ENCODE measurements at regions not wholly inside any gene's neighbourhood (a gene's known extent, or its start where the extent isn't known, plus 50 kb on each side); places are given as distances from the start of the nearest gene placed in this dataset.

DNA sequence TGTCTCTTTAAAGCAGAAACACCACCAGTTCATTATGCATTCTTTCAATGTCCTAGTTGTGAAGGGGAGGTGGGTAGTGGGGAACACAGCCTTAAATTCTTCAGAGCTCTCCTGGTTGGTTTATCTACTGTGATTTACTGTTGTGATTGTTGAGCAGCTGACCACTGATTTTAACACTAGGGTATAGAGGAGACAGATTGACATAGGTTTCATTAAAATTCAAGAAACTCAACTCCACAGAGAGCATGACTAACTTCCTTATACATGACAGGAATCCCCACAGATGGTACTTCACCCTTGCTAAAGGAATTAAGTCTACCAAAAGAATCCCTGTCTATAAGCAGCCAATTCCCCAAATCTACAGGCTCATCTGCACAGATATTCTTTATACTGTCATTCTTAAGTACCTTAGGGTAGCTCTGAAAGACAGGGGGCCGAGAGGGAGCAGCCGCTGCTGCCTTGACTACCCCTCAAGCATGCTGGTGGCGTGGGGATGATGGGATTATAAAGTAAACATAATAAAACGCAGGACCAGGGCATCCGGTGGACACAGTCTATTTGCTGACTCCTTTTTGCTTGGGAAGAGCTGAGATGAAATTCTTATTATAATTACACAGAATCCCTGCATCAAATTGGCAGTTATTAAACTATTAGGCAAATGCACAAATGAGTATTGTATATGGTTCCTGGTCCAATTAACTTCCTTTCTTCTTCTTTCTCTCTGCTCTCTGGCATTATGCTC is 1377.6 kb upstream of the PIK3C3 start:
- DNase-seq (ENCODE audit: low read depth): no peak
- H3K4me3 ChIP-seq (ENCODE audit: low read depth, low read length): no peak overlapping the region

GRCh38 chr18:40576507-40577115 is 1378.4 kb upstream of the PIK3C3 start:
- TF ChIP-seq POLR2A (IDR thresholded peaks at IDR 0.05; ENCODE audit: extremely low read depth, insufficient read length) (no peak), MYC (IDR thresholded peaks at IDR 0.05; ENCODE audit: low read depth, low read length) (no peak), CTCF (IDR thresholded peaks at IDR 0.05; ENCODE audit: low read depth, low read length) (no peak)
- TF ChIP-seq, protein P1, sequence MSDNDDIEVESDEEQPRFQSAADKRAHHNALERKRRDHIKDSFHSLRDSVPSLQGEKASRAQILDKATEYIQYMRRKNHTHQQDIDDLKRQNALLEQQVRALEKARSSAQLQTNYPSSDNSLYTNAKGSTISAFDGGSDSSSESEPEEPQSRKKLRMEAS (IDR thresholded peaks at IDR 0.05; ENCODE audit: low read depth, low read length): no peak
- no peak for DNase-seq (ENCODE audit: low read depth)
- no peak overlapping the region for H3K4me3 ChIP-seq (ENCODE audit: low read depth, low read length)

More for the DNA sequence above, 1377.6 kb upstream of the PIK3C3 start:
- TF ChIP-seq MYC (IDR thresholded peaks at IDR 0.05; ENCODE audit: low read depth, low read length): no peak
- TF ChIP-seq, protein P1 (IDR thresholded peaks at IDR 0.05; ENCODE audit: low read depth, low read length): no peak
- no peak for TF ChIP-seq CTCF (IDR thresholded peaks at IDR 0.05; ENCODE audit: low read depth, low read length)
- TF ChIP-seq POLR2A (IDR thresholded peaks at IDR 0.05; ENCODE audit: extremely low read depth, insufficient read length): no peak

- TF ChIP-seq, protein P1 (IDR thresholded peaks at IDR 0.05; ENCODE audit: low read depth, low read length): no peak
- TF ChIP-seq CTCF (IDR thresholded peaks at IDR 0.05; ENCODE audit: low read depth, low read length): no peak
- no peak overlapping the region for H3K4me3 ChIP-seq (ENCODE audit: low read depth, low read length)
- DNase-seq (ENCODE audit: low read depth): no peak
These were observed 1384.4 kb upstream of the PIK3C3 start for GRCh38 chr18:40570615-40571014.

DNA sequence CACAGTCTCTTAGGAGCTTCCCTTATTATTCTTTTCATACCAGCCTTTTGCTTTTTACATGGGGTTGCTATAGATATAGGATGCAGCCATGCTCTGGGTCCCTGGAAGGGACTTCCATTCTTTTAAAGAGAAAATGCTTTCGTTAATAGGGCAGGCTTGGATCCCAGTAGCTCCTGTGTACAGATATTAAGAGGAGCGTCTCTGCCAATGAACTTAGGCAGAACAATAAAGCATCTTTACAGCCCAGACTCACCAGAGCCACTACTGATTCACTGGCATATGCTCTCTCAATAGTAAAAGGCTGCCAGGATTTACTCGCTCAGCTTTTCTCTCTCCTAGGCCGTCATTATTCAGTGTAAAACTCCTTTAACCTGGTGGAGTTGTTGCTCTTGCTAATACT is 1385.4 kb upstream of the PIK3C3 start:
- DNase-seq (ENCODE audit: low read depth): no peak
- H3K4me3 ChIP-seq (ENCODE audit: low read depth, low read length): no peak overlapping the region
- TF ChIP-seq CTCF (IDR thresholded peaks at IDR 0.05; ENCODE audit: low read depth, low read length): no peak
- TF ChIP-seq, protein P1 (IDR thresholded peaks at IDR 0.05; ENCODE audit: low read depth, low read length): no peak
- TF ChIP-seq MYC (IDR thresholded peaks at IDR 0.05; ENCODE audit: low read depth, low read length): no peak
- TF ChIP-seq POLR2A (IDR thresholded peaks at IDR 0.05; ENCODE audit: extremely low read depth, insufficient read length): no peak

DNA sequence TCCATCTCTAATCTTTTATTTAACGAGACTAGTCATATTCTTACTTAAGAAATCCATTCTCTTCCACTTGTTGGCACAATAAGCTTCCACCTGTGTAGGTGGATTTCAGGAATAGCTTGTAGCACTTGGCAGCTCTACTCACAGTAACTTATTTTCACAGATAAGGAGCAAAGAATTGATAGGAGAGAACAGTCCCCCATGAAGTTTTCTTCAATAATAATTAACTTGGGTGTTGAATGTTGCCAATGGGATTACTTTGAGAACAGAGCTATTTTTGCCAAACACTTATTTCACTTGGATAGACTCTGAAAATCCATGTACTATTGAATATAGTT is 1388.6 kb upstream of the PIK3C3 start:
- no peak for DNase-seq (ENCODE audit: low read depth)
- no peak overlapping the region for H3K4me3 ChIP-seq (ENCODE audit: low read depth, low read length)
- TF ChIP-seq MYC (IDR thresholded peaks at IDR 0.05; ENCODE audit: low read depth, low read length): no peak
- no peak for TF ChIP-seq CTCF (IDR thresholded peaks at IDR 0.05; ENCODE audit: low read depth, low read length)
- no peak for TF ChIP-seq POLR2A (IDR thresholded peaks at IDR 0.05; ENCODE audit: extremely low read depth, insufficient read length)
- TF ChIP-seq, protein P1 (IDR thresholded peaks at IDR 0.05; ENCODE audit: low read depth, low read length): no peak
